ENCODE measurements at regions not wholly inside any gene's neighbourhood (a gene's known extent, or its start where the extent isn't known, plus 50 kb on each side); places are given as distances from the start of the nearest gene placed in this dataset.
"Not testable (repeated sequence)": the region's sequence is repeated elsewhere in the genome, so short reads cannot be mapped to it uniquely, and the experiment has no call there.

GRCh38 chr5:44993286-44993685 is 184.5 kb downstream of the MRPS30 start:
- H3K36me3 ChIP-seq: peaks cover 3% of the 10 kb centered on the region
- no peak overlapping the region for H3K27ac ChIP-seq
- H3K9ac ChIP-seq: no peak overlapping the region
- peaks cover 6% of the 10 kb centered on the region for H3K9me3 ChIP-seq (ENCODE audit: low read depth)
- no peaks in the 10 kb centered on the region for H3F3A ChIP-seq (ENCODE audit: low read depth)
- no peaks in the 10 kb centered on the region for H3K27me3 ChIP-seq
- H3K9me3 Mint-ChIP-seq: peaks cover 21% of the 10 kb centered on the region
- no peaks in the 10 kb centered on the region for H4K20me1 ChIP-seq (ENCODE audit: low read depth)
- H3K27me3 Mint-ChIP-seq (ENCODE audit: insufficient read depth, low read depth): peaks cover 4% of the 10 kb centered on the region
- no peak overlapping the region for H2AFZ ChIP-seq (replicated peaks)
- no peak overlapping the region for H3K4me3 ChIP-seq
- TF ChIP-seq EZH2 (IDR thresholded peaks at IDR 0.05) (no peak), CTCF (IDR thresholded peaks at IDR 0.05) (no peak), EZH2phosphoT487 (IDR thresholded peaks at IDR 0.05) (no peak)
- H3K36me3 Mint-ChIP-seq: no peaks in the 10 kb centered on the region
- no peaks in the 10 kb centered on the region for H3K4me1 Mint-ChIP-seq
- no peaks in the 10 kb centered on the region for H3K79me2 ChIP-seq (ENCODE audit: low read depth)
- H3K4me2 ChIP-seq: no peak overlapping the region
- H3K4me3 Mint-ChIP-seq: no peak overlapping the region
- H3K4me1 ChIP-seq: no peaks in the 10 kb centered on the region
- no peak overlapping the region for H3K27ac Mint-ChIP-seq
- DNase-seq (ENCODE audit: low spot score): no peak

- Histone ChIP-seq H3F3A (ENCODE audit: low read depth) (no peaks in the 10 kb centered on the region), H3K27me3 (no peaks in the 10 kb centered on the region), H3K4me3 (no peak overlapping the region), H3K27ac (no peak overlapping the region), H2AFZ (replicated peaks) (no peak overlapping the region), H3K9ac (no peak overlapping the region), H3K9me3 (ENCODE audit: low read depth) (no peaks in the 10 kb centered on the region), H3K79me2 (ENCODE audit: low read depth) (no peaks in the 10 kb centered on the region), H3K4me1 (no peaks in the 10 kb centered on the region), H3K36me3 (no peaks in the 10 kb centered on the region), H3K4me2 (no peak overlapping the region), H4K20me1 (ENCODE audit: low read depth) (no peaks in the 10 kb centered on the region)
- no peak overlapping the region for H3K4me3 Mint-ChIP-seq
- no peak overlapping the region for H3K27ac Mint-ChIP-seq
- no peak for DNase-seq (ENCODE audit: low spot score)
- no peaks in the 10 kb centered on the region for H3K4me1 Mint-ChIP-seq
- no peak for TF ChIP-seq CTCF (IDR thresholded peaks at IDR 0.05)
- TF ChIP-seq EZH2phosphoT487 (IDR thresholded peaks at IDR 0.05): no peak
- no peak for TF ChIP-seq EZH2 (IDR thresholded peaks at IDR 0.05)
- H3K9me3 Mint-ChIP-seq: no peaks in the 10 kb centered on the region
- no peaks in the 10 kb centered on the region for H3K36me3 Mint-ChIP-seq
- peaks cover 2% of the 10 kb centered on the region for H3K27me3 Mint-ChIP-seq (ENCODE audit: insufficient read depth, low read depth)
Observed at GRCh38 chr5:44997506-44997905, 188.8 kb downstream of the MRPS30 start.

- H3K27me3 Mint-ChIP-seq (ENCODE audit: insufficient read depth, low read depth); H3K4me2 ChIP-seq; H3K9me3 ChIP-seq (ENCODE audit: low read depth); H3K27ac ChIP-seq; H3K4me3 Mint-ChIP-seq; H3K27me3 ChIP-seq; DNase-seq (ENCODE audit: low spot score); H3K9me3 Mint-ChIP-seq; H4K20me1 ChIP-seq (ENCODE audit: low read depth); H3K4me1 Mint-ChIP-seq; H3K4me1 ChIP-seq; H3F3A ChIP-seq (ENCODE audit: low read depth); H3K36me3 Mint-ChIP-seq; H3K79me2 ChIP-seq (ENCODE audit: low read depth); H3K36me3 ChIP-seq; H2AFZ ChIP-seq (replicated peaks); H3K9ac ChIP-seq; H3K4me3 ChIP-seq; H3K27ac Mint-ChIP-seq: not testable (repeated sequence)
Observed at GRCh38 chr5:45007102-45007501, 198.4 kb downstream of the MRPS30 start.

GRCh38 chr5:45017568-45017967 is 208.8 kb downstream of the MRPS30 start:
- Mint-ChIP-seq H3K27me3 (ENCODE audit: insufficient read depth, low read depth) (no peaks in the 10 kb centered on the region), H3K4me1 (no peaks in the 10 kb centered on the region), H3K4me3 (no peak overlapping the region), H3K9me3 (no peaks in the 10 kb centered on the region), H3K36me3 (no peaks in the 10 kb centered on the region), H3K27ac (no peak overlapping the region)
- Histone ChIP-seq H3F3A (ENCODE audit: low read depth) (no peaks in the 10 kb centered on the region), H3K4me2 (no peak overlapping the region), H3K36me3 (no peaks in the 10 kb centered on the region), H3K27ac (no peak overlapping the region), H3K4me1 (no peaks in the 10 kb centered on the region), H3K27me3 (no peaks in the 10 kb centered on the region), H3K9ac (no peak overlapping the region), H2AFZ (replicated peaks) (no peak overlapping the region), H3K4me3 (no peak overlapping the region), H3K9me3 (ENCODE audit: low read depth) (no peaks in the 10 kb centered on the region), H3K79me2 (ENCODE audit: low read depth) (no peaks in the 10 kb centered on the region), H4K20me1 (ENCODE audit: low read depth) (no peaks in the 10 kb centered on the region)
- no peak for TF ChIP-seq EZH2phosphoT487 (IDR thresholded peaks at IDR 0.05)
- DNase-seq (ENCODE audit: low spot score): no peak

Data from neural progenitor cell (in vitro differentiated cells).